ENCODE measurements at regions not wholly inside any gene's neighbourhood (a gene's known extent, or its start where the extent isn't known, plus 50 kb on each side); places are given as distances from the start of the nearest gene placed in this dataset.
"Not testable (repeated sequence)": the region's sequence is repeated elsewhere in the genome, so short reads cannot be mapped to it uniquely, and the experiment has no call there.

DNA sequence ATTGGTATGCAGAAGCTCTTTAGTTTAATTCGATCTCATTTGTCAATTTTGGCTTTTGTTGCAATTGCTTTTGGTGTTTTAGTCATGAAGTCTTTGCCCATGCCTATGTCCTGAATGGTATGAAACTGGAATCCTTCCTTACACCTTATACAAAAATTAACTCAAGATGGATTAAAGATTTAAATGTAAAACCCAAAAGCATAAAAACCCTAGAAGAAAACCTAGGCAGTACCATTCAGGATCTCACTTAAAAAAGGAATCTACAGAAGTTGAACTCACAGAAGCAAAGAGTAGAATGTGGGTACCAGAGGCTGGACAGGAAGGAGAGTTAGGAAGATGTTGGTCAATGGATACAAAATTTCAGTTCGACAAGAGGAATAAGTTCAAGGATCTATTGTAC is 249.9 kb downstream of the DOK5 start:
- TF ChIP-seq, protein P1, sequence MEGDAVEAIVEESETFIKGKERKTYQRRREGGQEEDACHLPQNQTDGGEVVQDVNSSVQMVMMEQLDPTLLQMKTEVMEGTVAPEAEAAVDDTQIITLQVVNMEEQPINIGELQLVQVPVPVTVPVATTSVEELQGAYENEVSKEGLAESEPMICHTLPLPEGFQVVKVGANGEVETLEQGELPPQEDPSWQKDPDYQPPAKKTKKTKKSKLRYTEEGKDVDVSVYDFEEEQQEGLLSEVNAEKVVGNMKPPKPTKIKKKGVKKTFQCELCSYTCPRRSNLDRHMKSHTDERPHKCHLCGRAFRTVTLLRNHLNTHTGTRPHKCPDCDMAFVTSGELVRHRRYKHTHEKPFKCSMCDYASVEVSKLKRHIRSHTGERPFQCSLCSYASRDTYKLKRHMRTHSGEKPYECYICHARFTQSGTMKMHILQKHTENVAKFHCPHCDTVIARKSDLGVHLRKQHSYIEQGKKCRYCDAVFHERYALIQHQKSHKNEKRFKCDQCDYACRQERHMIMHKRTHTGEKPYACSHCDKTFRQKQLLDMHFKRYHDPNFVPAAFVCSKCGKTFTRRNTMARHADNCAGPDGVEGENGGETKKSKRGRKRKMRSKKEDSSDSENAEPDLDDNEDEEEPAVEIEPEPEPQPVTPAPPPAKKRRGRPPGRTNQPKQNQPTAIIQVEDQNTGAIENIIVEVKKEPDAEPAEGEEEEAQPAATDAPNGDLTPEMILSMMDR (conservative IDR thresholded peaks at IDR 0.05), result not testable (repeated sequence)
- TF ChIP-seq ZFX (IDR thresholded peaks at IDR 0.05), result not testable (repeated sequence)
